ENCODE measurements at regions not wholly inside any gene's neighbourhood (a gene's known extent, or its start where the extent isn't known, plus 50 kb on each side); places are given as distances from the start of the nearest gene placed in this dataset.
"Not testable (repeated sequence)": the region's sequence is repeated elsewhere in the genome, so short reads cannot be mapped to it uniquely, and the experiment has no call there.

GRCh38 chr4:62510228-62510627 lies 1310.1 kb downstream of the ADGRL3 start:
- DNase-seq (ENCODE audit: insufficient read length, low spot score) (no peak), FAIRE-seq (no peak)

- no peak for FAIRE-seq
- DNase-seq (ENCODE audit: insufficient read length, low spot score) = no peak
Measured at GRCh38 chr4:62500296-62500695, 1300.2 kb downstream of the ADGRL3 start.

GRCh38 chr4:62495032-62495431 lies 1294.9 kb downstream of the ADGRL3 start:
- no peak for FAIRE-seq
- no peak for DNase-seq (ENCODE audit: insufficient read length, low spot score)

- DNase-seq (ENCODE audit: insufficient read length, low spot score); FAIRE-seq: not testable (repeated sequence)
Measured at GRCh38 chr4:62491756-62492155, 1291.6 kb downstream of the ADGRL3 start.

GRCh38 chr4:62490635-62491034 lies 1290.5 kb downstream of the ADGRL3 start:
- no peak for FAIRE-seq
- peak; percentile 11 for DNase-seq (ENCODE audit: insufficient read length, low spot score)

GRCh38 chr4:62487016-62487415 lies 1286.9 kb downstream of the ADGRL3 start:
- no peak for DNase-seq (ENCODE audit: insufficient read length, low spot score)
- FAIRE-seq = no peak

GRCh38 chr4:62484357-62484756 lies 1284.2 kb downstream of the ADGRL3 start:
- no peak for FAIRE-seq

GRCh38 chr4:62482355-62482754 lies 1282.2 kb downstream of the ADGRL3 start:
- DNase-seq (ENCODE audit: insufficient read length, low spot score) (no peak), FAIRE-seq (no peak)

More at GRCh38 chr4:62484357-62484756, 1284.2 kb downstream of the ADGRL3 start:
- no peak for DNase-seq (ENCODE audit: insufficient read length, low spot score)

- DNase-seq (ENCODE audit: insufficient read length, low spot score) (no peak), FAIRE-seq (no peak)
Measured at GRCh38 chr4:62475596-62475995, 1275.5 kb downstream of the ADGRL3 start.

- FAIRE-seq (no peak), DNase-seq (ENCODE audit: insufficient read length, low spot score) (no peak)
Measured at GRCh38 chr4:62474802-62475201, 1274.7 kb downstream of the ADGRL3 start.

- DNase-seq (ENCODE audit: insufficient read length, low spot score) (no peak), FAIRE-seq (no peak)
Measured at GRCh38 chr4:62471021-62471420, 1270.9 kb downstream of the ADGRL3 start.

GRCh38 chr4:62470421-62470983 lies 1270.4 kb downstream of the ADGRL3 start:
- FAIRE-seq (no peak), DNase-seq (ENCODE audit: insufficient read length, low spot score) (no peak)

GRCh38 chr4:62470020-62470419 lies 1269.9 kb downstream of the ADGRL3 start:
- no peak for DNase-seq (ENCODE audit: insufficient read length, low spot score)
- no peak for FAIRE-seq

GRCh38 chr4:62461961-62462360 lies 1261.8 kb downstream of the ADGRL3 start:
- DNase-seq (ENCODE audit: insufficient read length, low spot score) (no peak), FAIRE-seq (no peak)

GRCh38 chr4:62460329-62460728 lies 1260.2 kb downstream of the ADGRL3 start:
- FAIRE-seq = no peak
- no peak for DNase-seq (ENCODE audit: insufficient read length, low spot score)

GRCh38 chr4:62457356-62457755 lies 1257.2 kb downstream of the ADGRL3 start:
- DNase-seq (ENCODE audit: insufficient read length, low spot score) = no peak

GRCh38 chr4:62455871-62456270 lies 1255.7 kb downstream of the ADGRL3 start:
- FAIRE-seq (no peak), DNase-seq (ENCODE audit: insufficient read length, low spot score) (no peak)

More at GRCh38 chr4:62457356-62457755, 1257.2 kb downstream of the ADGRL3 start:
- no peak for FAIRE-seq

- DNase-seq (ENCODE audit: insufficient read length, low spot score) = no peak
- FAIRE-seq = no peak
Measured at GRCh38 chr4:62454535-62454934, 1254.4 kb downstream of the ADGRL3 start.

GRCh38 chr4:62450740-62451139 lies 1250.6 kb downstream of the ADGRL3 start:
- FAIRE-seq (no peak), DNase-seq (ENCODE audit: insufficient read length, low spot score) (no peak)

- DNase-seq (ENCODE audit: insufficient read length, low spot score) = no peak
- FAIRE-seq = no peak
Measured at GRCh38 chr4:62449538-62449937, 1249.4 kb downstream of the ADGRL3 start.

GRCh38 chr4:62448911-62449310 lies 1248.8 kb downstream of the ADGRL3 start:
- DNase-seq (ENCODE audit: insufficient read length, low spot score) (no peak), FAIRE-seq (no peak)

- FAIRE-seq = no peak
- no peak for DNase-seq (ENCODE audit: insufficient read length, low spot score)
Measured at GRCh38 chr4:62439051-62439450, 1238.9 kb downstream of the ADGRL3 start.

- FAIRE-seq (no peak), DNase-seq (ENCODE audit: insufficient read length, low spot score) (no peak)
Measured at GRCh38 chr4:62434921-62435320, 1234.8 kb downstream of the ADGRL3 start.
